ENCODE measurements at regions not wholly inside any gene's neighbourhood (a gene's known extent, or its start where the extent isn't known, plus 50 kb on each side); places are given as distances from the start of the nearest gene placed in this dataset.

DNA sequence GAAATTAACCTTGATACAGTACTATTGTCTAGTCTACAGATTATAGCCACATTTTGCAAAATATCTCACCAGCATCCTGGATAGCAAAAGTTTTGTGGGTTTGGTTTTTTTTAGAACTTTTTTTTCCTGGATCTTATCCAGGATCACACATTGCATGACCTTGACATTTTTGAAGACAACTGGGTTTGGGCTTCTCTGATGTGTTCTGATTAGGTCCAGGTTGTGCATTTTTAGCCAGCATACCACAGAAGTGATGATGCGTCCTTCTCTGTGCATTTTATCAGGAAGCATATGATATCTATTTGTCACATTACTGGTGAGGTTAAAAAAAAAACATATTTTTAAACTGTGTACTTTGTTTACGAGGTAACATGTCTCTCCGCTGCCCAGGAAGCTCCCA is 221.0 kb upstream of the OSR1 start:
- DNase-seq = no peak

DNA sequence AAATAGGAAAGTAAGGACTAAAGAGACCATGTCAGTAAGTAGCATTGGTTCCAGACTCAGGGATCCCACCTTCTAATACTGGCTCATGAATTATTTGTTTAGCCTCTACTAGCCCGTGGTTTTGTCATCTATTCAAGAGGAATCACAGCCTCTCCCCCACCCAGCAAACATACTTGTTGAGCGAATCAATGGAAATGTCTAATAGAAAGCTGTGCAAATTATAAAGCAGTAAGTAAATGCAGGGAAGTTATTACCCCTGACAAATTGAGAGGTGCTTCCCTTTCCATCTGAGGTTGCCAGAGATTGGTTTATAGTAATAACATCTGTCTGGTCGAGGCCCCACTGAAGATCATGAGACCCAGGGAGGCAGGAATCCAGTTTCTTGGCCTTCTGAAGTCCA is 219.3 kb upstream of the OSR1 start:
- DNase-seq = no peak

- no peak for DNase-seq
Measured at GRCh38 chr2:19576411-19576810, 218.0 kb upstream of the OSR1 start.

DNA sequence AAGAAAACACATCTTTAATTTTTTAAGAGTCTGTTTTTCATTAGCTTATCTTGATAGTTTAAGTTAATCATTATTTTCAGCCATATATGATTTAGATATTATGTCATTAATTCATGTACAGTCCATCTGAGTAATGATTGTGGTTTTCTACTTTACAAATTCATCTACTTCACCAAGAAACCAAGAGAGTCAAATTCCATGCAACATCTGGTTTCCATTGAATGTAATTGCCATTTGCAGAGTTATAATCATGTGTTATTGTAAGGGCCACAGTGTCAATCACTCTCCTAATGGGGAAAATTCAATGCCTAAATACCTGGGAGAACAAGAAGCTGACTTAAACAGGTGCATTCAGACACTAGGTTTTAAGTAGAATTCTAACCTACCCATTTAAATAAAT is 217.2 kb upstream of the OSR1 start:
- no peak for DNase-seq

- DNase-seq = no peak
Measured at GRCh38 chr2:19574778-19575260, 216.4 kb upstream of the OSR1 start.

GRCh38 chr2:19573784-19574183 is 215.4 kb upstream of the OSR1 start:
- DNase-seq = no peak

DNA sequence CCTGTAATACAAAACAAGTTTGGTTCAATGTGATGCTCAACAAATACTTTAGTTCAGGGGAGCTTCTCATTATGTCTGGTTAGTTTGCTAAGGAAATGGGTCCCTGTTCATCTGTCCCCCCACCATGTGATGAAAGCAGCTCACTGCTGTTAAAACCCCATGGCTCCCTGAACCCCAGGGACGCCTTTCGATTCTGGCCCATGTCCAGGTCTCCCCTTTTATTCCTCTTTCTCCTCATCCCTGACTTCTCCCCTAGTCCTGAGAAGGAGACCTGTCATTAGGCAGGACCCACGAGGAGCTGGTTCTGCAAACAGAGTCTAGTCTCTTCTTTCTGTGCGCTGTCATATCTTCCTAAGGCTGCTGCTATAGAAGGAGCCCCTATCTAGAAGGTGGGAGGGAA is 213.3 kb upstream of the OSR1 start:
- no peak for DNase-seq

DNA sequence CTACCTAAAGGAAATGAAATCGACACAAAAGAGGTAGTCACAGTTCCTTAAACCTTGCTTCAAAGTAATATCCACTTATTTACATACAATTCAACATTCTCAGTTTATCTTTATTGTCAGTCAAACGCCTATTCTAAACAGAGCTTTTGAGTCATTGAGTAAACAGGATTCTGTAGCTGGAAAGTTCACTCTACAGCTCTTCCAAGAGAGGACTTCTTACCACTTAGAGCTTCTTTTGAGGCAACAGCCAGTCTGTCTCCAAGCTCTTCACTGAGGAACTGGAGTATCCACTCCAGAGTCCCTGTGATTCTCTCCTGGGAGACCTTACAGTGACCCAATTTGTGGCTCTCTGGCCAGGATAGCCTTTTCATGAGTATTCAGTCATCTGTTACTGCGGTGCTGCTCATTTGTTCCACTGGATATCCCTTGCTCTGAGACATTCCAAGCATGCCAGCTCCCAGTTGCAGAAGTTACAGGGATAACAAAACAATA is 210.9 kb upstream of the OSR1 start:
- DNase-seq = no peak

DNA sequence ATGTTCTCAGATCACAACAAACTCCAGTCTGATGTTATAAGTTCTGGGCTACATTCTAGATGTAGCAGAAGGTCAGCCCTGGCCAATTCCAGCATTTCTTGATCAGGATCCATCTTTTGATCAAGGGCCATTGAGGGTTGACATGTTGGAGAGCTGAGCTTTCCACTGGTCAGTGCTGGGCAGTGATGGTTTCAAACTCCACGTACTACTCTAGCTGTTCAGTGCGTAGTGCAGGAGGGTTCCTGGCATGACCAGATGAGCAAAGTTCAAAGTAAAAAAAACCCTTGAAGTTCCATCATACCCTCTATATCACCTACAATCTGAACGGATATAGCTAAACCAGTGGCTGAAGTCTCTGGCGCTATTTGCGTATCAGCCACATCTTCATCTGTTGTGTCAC is 210.4 kb upstream of the OSR1 start:
- no peak for DNase-seq

- no peak for DNase-seq
Measured at GRCh38 chr2:19560785-19561184, 202.4 kb upstream of the OSR1 start.

DNA sequence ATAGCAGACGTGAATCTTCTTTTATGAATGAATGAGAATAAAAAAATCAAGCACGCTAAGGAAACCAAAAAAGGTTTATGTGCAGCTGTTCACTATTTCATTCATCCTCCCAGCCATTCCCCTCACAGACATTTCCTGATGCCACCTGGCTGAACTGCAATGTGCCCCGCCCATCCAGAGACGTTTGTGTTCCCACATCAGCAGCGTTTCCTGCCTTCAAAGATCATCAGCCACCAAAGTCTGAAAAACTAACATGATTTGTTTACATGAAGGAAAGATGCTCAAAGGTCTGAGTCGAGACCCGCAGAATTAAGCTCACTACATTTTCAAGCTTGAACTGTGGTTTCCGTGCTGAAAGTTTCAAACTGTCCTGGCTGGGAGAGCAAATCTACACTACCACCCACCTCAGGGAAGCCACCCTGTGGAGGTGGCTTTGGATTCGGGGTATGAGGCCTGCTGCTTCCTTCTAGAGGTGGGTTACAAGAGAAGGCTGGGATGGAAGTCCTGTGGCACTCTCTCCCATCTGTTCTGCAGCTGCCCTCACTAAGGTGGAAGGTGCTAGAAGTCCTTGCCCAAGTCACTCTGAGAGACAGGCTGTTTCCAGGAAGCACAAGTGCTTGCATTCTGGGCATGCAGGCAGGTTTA is 201.3 kb upstream of the OSR1 start:
- DNase-seq = no peak

DNA sequence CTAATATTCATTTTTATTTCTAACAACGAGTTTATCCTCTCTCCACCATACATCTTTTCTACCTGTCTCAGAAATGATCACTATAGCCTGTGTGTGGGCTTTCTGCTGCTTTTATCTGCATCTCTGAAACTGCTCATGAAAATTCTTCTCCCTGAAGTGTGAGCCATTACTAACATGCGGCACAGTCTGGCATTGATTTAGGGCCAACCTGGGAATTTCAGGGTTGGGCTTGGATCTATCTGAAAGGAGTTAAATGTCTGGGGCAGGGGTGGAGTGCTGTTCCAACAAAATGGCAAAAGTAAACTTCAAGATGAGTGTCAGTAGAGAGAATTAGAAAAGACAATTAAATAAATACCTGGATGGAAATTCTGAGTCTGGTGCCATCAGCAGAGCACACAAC is 198.2 kb upstream of the OSR1 start:
- no peak for DNase-seq

DNA sequence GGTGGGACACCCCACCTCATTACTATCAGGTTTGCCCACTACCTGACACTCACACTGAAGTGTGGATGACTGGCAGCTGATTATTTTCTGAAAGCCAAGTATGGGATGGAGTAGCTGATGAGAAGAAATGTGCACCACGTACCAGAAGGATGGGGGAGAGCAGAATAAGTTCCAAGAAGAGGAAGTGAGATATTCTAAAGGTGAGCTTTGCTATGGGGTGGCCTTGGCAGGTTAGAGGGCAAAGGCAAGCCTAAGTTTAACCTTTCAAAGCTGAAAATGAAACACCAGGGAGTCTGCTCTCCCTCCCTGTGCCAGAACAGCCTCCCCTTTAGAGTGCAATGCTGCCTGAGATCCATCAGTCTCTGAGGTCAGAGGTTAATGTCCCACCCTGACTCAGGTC is 196.1 kb upstream of the OSR1 start:
- no peak for DNase-seq

- no peak for DNase-seq
Measured at GRCh38 chr2:19552270-19552669, 193.8 kb upstream of the OSR1 start.

DNA sequence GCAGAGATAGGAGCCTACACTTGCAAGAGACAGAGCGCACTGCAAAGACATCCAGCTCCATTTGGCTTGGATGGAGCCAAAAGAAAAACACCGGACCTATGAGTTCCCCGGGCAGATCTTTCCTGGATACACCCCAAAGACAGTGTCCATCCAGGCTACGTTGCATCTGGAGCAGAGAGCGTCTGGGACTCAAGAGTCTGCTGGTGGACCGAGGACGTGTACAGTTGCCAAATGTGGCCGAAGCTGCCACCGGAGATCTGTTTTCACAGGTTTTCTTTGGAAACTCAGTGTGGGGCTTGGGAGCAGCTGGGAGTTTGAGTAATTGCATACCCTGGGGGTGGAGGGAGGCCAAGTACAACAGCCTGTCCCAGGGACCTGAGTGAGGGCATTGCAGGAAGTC is 192.3 kb upstream of the OSR1 start:
- DNase-seq = no peak

GRCh38 chr2:19549821-19550220 is 191.4 kb upstream of the OSR1 start:
- DNase-seq = no peak

DNA sequence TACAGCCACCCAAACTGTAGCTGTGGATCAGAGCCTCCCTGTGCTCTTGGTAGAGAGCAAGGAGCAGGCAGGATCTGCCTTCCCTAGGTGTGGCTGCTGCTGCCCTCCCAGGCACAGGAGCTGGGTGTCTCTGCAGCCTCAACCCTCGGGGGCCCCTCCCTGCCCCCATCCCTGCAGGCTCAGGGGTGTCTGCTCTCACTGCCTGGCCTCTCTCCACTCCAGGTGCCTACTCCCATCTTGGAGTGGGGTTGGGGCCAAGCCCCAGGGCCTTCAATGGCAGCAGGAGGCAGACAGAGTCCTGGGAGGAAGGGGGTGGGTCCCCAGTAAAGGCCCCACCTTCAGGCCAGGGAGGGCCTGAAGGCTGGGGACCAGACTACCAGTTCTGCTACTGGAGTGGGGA is 189.7 kb upstream of the OSR1 start:
- no peak for DNase-seq

DNA sequence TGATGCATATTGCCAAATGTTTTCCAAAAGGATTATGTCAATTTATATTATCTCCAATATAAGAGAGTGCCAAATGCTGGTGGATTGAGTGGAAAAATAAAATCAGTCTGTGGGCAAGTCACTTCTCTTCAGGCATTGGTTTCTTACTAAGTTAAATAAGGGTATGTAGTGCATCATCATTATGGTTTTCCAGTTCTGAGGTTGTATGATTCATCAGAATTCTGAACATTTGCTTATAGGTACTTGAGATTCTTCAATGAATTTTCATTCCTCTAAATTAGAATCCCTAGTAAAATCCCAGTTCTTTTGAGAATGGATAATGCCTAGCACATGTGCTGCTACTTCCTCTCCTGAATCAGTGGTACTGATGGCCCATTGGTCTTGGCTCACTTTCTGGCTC is 188.9 kb upstream of the OSR1 start:
- no peak for DNase-seq

DNA sequence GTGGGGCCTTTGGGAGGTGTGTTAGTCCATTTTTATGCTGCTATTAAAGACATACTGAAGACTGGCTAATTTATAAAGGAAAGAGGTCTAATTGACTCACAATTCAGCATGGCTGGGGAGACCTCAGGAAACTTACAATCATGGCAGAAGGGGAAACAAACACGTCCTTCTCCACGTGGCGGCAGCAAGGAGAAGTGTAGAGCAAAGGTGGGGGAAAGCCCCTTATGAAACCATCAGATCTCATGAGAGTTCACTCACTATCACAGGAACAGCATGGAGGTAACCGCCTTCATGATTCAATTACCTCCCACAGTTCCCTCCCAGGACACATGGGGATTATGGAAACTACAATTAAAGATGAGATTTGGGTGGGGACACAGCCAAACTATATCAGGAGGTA is 187.1 kb upstream of the OSR1 start:
- DNase-seq = no peak

DNA sequence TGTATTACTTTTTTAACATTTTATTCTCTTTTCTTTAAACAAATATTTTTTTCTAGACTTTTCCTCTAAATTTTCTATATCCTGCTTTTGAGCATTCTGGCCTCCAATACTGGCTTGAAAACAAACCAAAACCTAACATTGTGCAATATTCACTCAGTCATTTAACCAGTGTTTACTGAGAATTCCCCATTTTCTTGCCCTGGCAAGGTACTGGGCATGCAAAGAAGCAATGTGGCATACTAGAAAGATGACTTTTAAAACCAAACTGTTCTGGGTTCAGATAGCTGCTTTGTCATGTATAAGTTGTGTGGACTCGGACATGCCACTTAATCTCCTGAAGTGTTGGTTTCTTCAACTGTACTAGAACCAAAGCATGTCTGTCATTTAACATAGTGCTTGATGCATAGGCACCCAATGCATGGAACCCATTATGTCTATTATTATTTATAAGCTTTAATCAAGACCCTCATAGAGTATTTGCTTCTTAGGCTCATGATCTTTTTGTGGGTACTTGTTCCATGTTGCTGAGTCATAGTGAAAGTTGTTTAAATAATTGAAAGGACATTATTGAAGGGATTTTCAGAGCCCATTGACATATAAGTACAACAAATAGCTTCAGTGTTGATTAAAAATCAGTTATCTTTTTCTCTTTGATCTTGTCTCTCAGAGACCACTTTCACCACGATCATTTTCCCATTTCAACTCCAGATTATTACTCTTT is 185.4 kb upstream of the OSR1 start:
- no peak for DNase-seq

- DNase-seq = no peak
Measured at GRCh38 chr2:19542796-19543662, 184.6 kb upstream of the OSR1 start.

DNA sequence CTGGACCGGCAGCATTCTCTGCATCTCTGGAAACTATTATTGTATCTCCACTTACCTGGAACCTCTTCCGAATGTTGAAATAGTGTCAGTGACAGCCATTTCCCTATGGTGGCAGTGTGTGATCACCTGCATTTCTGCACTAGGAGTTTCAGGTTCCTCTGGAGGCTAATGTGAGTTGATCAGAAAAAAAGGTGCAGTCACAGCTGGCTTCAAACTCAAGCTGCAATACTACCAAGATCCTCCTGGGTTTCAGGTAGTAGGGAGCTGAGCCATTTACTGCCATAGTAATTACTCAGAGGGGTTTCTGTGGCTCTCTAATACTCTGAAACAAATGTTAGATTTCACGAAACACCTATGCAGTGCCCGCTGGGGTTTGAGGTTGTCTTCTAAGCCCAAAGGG is 183.5 kb upstream of the OSR1 start:
- DNase-seq = no peak

DNA sequence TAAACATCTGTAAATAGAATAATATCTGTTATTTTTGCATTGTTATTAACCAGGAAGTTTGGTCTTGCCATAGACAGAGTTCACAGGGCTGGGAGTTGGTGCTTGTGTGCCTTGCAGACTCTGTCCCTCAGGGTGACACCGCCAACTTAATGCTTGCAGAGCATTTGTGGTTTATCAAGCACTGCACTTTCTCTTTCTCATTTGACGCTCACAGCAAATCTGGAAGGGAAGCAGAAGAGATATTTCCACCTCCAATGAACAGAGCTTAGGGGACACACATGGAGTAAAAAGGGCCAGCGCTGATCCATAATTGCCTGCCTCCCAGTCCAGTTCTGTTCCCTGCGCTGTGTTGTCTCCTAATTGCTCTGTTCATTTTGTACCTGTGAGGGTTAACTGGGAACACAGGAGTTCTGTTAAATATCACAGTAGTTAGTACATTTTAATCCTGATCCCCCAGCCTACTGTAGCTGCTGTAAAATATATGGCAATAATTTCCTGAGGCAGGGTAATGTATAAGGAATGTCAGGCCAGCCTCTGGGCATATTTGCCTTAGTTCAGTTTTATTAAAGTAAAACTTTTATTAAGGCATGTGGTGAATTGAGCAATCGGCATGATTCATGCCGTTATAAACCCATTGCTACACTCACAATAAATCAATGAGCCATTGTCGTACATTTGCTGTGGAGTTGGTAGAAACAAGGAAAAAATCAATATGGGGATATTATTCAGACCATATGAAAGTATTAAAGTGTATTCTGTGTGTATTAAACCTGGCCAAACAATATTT is 182.5 kb upstream of the OSR1 start:
- DNase-seq = no peak
